PFSK-1 (cell line): ENCODE measurements at regions not wholly inside any gene's neighbourhood (a gene's known extent, or its start where the extent isn't known, plus 50 kb on each side); places are given as distances from the start of the nearest gene placed in this dataset.

Experiments used
- FOXP2 ChIP-seq: optimal IDR thresholded peaks from 2 replicates; pipeline ENCODE3; 2011; ENCODE audit warnings: borderline replicate concordance, control low read depth, inconsistent platforms; ENCODE audit not compliant: insufficient read depth; ENCODE audit errors: extremely low read length, extremely low read depth
- POLR2AphosphoS5 ChIP-seq: IDR thresholded peaks from 2 replicates; pipeline ENCODE4 v1.6.1; 2012; ENCODE audit warnings: low read depth, mild to moderate bottlenecking, control low read depth, low read length, moderate library complexity
- TAF1 ChIP-seq: IDR thresholded peaks from 2 replicates; pipeline ENCODE4 v1.6.1; 2012; ENCODE audit warnings: low read length, control low read depth, borderline replicate concordance; ENCODE audit not compliant: insufficient read depth
- TF ChIP-seq, protein P1 (sequence below), 2 experiments: IDR thresholded peaks; 2 replicates each; pipeline versions ENCODE4 v1.6.1 to v1.8.0; 2011 to 2012; ENCODE audit warnings: low read depth in 2 of 2, low read length in 2 of 2, control low read depth in 1 of 2, inconsistent platforms in 1 of 2, mild to moderate bottlenecking in 1 of 2, moderate library complexity in 1 of 2; ENCODE audit not compliant: insufficient read depth in 1 of 2

DNA sequence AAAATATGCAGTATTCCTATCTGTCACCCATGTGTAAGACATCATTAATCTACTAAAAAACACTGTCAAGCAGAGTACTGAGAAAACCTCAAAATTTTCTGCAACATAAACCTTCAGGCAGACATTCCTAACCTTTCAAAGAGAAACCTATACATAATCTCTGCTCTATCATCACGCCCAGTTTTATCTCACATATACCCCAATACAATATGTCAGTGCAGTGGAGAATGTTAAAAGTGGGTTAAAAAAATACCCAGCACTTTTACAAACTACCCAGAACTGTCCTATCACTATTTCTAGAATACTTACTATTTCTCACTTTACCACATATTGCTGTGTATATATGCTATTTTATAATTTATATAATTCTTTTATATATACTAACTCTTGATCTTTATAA, 922.0 kb upstream of the SORCS1 start:
- no peak for TF ChIP-seq TAF1
- no peak for TF ChIP-seq FOXP2
- TF ChIP-seq POLR2AphosphoS5, result no peak
- TF ChIP-seq, protein P1, sequence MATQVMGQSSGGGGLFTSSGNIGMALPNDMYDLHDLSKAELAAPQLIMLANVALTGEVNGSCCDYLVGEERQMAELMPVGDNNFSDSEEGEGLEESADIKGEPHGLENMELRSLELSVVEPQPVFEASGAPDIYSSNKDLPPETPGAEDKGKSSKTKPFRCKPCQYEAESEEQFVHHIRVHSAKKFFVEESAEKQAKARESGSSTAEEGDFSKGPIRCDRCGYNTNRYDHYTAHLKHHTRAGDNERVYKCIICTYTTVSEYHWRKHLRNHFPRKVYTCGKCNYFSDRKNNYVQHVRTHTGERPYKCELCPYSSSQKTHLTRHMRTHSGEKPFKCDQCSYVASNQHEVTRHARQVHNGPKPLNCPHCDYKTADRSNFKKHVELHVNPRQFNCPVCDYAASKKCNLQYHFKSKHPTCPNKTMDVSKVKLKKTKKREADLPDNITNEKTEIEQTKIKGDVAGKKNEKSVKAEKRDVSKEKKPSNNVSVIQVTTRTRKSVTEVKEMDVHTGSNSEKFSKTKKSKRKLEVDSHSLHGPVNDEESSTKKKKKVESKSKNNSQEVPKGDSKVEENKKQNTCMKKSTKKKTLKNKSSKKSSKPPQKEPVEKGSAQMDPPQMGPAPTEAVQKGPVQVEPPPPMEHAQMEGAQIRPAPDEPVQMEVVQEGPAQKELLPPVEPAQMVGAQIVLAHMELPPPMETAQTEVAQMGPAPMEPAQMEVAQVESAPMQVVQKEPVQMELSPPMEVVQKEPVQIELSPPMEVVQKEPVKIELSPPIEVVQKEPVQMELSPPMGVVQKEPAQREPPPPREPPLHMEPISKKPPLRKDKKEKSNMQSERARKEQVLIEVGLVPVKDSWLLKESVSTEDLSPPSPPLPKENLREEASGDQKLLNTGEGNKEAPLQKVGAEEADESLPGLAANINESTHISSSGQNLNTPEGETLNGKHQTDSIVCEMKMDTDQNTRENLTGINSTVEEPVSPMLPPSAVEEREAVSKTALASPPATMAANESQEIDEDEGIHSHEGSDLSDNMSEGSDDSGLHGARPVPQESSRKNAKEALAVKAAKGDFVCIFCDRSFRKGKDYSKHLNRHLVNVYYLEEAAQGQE (IDR thresholded peaks at IDR 0.05; ENCODE audit: insufficient read depth in 1 of 2, low read depth in 2 of 2, low read length in 2 of 2), result no peak
